Subcutaneous abdominal adipose tissue (tissue), 5 donors: ENCODE measurements at regions not wholly inside any gene's neighbourhood (a gene's known extent, or its start where the extent isn't known, plus 50 kb on each side); places are given as distances from the start of the nearest gene placed in this dataset.
"Not testable (repeated sequence)": the region's sequence is repeated elsewhere in the genome, so short reads cannot be mapped to it uniquely, and the experiment has no call there.

ENCODE experiments used
- H3K27ac ChIP-seq: one replicate; pipeline ENCODE4 v1.7.0; 2013; ENCODE audit warnings: low read depth, mild to moderate bottlenecking, inconsistent platforms, low read length, moderate library complexity
- H3K27me3 ChIP-seq, 5 donors: one replicate each; pipeline ENCODE4 v1.7.0; 2013; ENCODE audit warnings: low read length in 5 of 5, inconsistent platforms in 1 of 5; ENCODE audit not compliant: control insufficient read depth in 5 of 5, insufficient read depth in 4 of 5
- H3K36me3 ChIP-seq, 5 donors: one replicate each; pipeline ENCODE4 v1.7.0; 2013; ENCODE audit warnings: low read length in 5 of 5; ENCODE audit not compliant: control insufficient read depth in 5 of 5, insufficient read depth in 5 of 5
- H3K4me1 ChIP-seq, 5 donors: one replicate each; pipeline ENCODE4 v1.7.0; 2013; ENCODE audit warnings: low read length in 5 of 5, mild to moderate bottlenecking in 3 of 5, moderate library complexity in 1 of 5; ENCODE audit not compliant: control insufficient read depth in 5 of 5, insufficient read depth in 5 of 5
- H3K4me3 ChIP-seq, 5 donors: one replicate each; pipeline ENCODE4 v1.7.0; 2013; ENCODE audit warnings: low read length in 5 of 5, low read depth in 1 of 5
- H3K9ac ChIP-seq, 5 donors: one replicate each; pipeline ENCODE4 v1.7.0; 2013; ENCODE audit warnings: low read length in 5 of 5, mild to moderate bottlenecking in 4 of 5, moderate library complexity in 3 of 5
- H3K9me3 ChIP-seq, 5 donors: one replicate each; pipeline ENCODE4 v1.7.0; 2013; ENCODE audit warnings: low read length in 5 of 5; ENCODE audit not compliant: control insufficient read depth in 5 of 5
- donor health status: healthy.
- donor health status: healthy.
- donor health status: healthy.
- donor health status: healthy.
- donor health status: healthy.

DNA sequence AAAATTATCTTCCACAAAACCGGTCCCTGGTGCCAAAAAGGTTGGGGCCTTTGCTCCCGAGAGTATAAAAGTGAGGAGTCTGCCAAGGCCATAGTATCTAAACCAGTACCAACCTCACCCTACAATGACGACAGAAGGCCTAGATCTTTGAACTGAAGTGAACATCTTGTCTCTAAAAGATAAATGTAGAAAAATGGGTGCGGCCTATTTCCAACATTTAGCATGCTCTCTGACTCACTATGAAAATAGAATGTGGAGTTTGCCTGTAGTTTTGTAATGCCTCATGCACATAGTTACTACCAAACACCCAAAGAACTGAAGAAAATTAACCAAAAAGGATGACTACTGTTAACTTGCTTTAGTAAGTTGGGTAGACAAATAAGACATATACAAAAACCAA, 218.4 kb downstream of the SLITRK2 start:
- no peaks in the 10 kb centered on the region for H3K27me3 ChIP-seq
- no peak overlapping the region for H3K4me3 ChIP-seq
- H3K9me3 ChIP-seq, result peaks cover 0 to 2% (median 0%) of the 10 kb centered on the region in 5 donors
- H3K27ac ChIP-seq, result no peak overlapping the region
- H3K9ac ChIP-seq, result no peak overlapping the region
- H3K4me1 ChIP-seq, result no peaks in the 10 kb centered on the region
- no peaks in the 10 kb centered on the region for H3K36me3 ChIP-seq

DNA sequence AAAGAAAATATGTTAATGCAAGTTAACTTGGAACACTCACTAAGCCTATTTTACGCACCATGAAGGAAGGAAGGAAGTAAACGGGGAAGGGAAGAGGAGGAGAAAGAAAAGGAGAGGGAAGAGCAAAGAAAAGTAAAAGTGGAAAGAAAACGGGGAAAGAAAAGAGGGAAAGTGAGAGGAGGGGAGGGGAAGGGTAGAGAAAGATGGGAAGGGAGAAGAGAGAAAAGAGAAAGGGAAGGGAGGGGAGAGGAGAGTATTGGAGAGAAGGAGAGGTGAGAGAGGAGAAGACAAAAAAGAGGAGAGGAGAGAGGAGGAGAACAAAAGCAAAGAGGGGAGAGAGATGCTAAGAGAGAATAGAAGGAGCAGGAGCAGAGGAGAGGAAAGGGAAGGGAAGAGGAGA, 224.1 kb downstream of the SLITRK2 start:
- peaks cover 0 to under 1% (median 0%) of the 10 kb centered on the region in 5 donors for H3K9me3 ChIP-seq
- no peak overlapping the region for H3K9ac ChIP-seq
- no peak overlapping the region for H3K4me3 ChIP-seq
- no peaks in the 10 kb centered on the region for H3K36me3 ChIP-seq
- H3K4me1 ChIP-seq, result no peaks in the 10 kb centered on the region
- no peak overlapping the region for H3K27ac ChIP-seq
- H3K27me3 ChIP-seq, result no peaks in the 10 kb centered on the region

DNA sequence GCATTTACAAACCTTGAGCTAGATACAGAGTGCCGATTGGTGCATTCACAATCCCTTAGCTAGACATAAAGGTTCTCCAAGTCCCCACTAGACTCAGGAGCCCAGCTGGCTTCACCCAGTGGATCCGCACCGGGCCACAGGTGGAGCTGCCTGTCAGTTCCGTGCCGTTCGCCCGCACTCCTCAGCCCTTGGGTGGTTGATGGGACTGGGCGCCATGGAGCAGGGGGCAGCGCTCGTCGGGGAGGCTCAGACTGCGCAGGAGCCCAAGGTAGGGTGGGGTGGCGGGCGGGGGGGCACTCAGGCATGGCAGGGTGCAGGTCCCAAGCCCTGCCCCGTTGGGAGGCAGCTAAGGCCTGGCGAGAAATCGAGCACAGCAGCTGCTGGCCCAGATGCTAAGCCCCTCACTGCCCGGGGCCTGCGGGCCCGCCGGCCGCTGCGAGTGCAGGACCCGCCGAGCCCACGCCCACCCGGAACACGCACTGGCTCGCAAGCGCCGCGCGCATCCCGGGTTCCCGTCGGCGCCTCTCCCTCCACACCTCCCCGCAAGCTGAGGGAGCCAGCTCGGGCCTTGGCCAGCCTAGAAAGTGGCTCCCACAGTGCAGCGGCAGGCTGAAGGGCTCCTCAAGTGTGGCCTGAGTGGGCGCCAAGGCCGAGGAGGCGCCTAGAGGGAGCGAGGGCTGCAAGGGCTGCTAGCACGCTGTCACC, 228.5 kb downstream of the SLITRK2 start:
- not testable (repeated sequence) for H3K4me3 ChIP-seq, H3K27me3 ChIP-seq, H3K36me3 ChIP-seq, H3K9me3 ChIP-seq, H3K4me1 ChIP-seq, H3K27ac ChIP-seq, H3K9ac ChIP-seq

GRCh38 chrX:146049568-146049967, 231.9 kb downstream of the SLITRK2 start:
- not testable (repeated sequence) for H3K36me3 ChIP-seq, H3K9ac ChIP-seq, H3K4me1 ChIP-seq, H3K4me3 ChIP-seq, H3K27me3 ChIP-seq, H3K27ac ChIP-seq, H3K9me3 ChIP-seq

DNA sequence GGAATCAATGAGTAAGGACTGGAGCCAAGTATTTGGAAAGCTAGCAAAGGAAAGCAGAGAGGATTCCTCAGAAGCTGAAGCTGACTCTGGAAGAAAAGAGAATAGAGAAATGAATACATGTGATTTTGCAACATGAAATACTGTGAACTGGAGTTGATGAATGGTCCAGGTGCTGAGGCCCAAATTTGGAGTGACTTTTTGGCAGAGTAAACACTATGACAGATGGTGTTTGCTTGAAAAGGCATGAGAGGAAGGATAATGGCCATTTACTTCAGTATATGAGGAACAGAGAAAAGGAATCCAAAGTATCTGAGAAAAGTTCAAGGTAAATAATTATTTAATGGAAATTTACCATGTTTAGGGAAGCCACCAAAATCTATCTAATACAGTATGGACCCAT, 236.7 kb downstream of the SLITRK2 start:
- Histone ChIP-seq H3K9me3 (peaks cover 0 to under 1% (median 0%) of the 10 kb centered on the region in 5 donors), H3K36me3 (no peaks in the 10 kb centered on the region), H3K4me1 (peaks cover 0 to 6% (median 0%) of the 10 kb centered on the region in 5 donors), H3K27ac (no peak overlapping the region), H3K9ac (no peak overlapping the region), H3K27me3 (no peaks in the 10 kb centered on the region), H3K4me3 (no peak overlapping the region)

DNA sequence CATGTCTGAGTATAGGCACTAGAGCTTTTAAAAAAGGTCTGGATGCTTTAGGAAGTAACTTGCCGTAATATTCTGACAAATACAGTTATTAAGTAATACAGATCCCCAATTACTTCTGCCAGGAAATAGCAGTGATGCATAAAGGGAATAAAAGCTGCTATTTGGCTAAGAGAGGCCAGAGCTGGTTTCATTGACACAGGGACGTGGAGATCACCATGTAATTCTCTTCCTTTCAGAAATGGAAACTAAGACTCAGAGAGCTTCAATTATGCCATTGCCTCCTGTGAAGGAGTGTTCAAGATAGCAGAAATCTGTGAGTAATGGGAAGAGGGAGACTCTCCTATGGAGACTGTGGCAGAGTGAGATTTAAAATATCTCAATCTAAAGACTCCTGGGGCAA, 238.1 kb downstream of the SLITRK2 start:
- Histone ChIP-seq H3K4me1 (peaks cover 0 to 6% (median 0%) of the 10 kb centered on the region in 5 donors), H3K36me3 (no peaks in the 10 kb centered on the region), H3K9me3 (peaks cover 0 to 6% (median 0%) of the 10 kb centered on the region in 5 donors), H3K4me3 (no peak overlapping the region), H3K27me3 (no peaks in the 10 kb centered on the region), H3K9ac (no peak overlapping the region), H3K27ac (no peak overlapping the region)

GRCh38 chrX:146056511-146057081, 239.0 kb downstream of the SLITRK2 start:
- no peaks in the 10 kb centered on the region for H3K27me3 ChIP-seq
- no peak overlapping the region for H3K27ac ChIP-seq
- no peaks in the 10 kb centered on the region for H3K36me3 ChIP-seq
- no peak overlapping the region for H3K4me3 ChIP-seq
- peaks cover 0 to 6% (median 0%) of the 10 kb centered on the region in 5 donors for H3K9me3 ChIP-seq
- H3K9ac ChIP-seq, result no peak overlapping the region
- peaks cover 0 to 6% (median 0%) of the 10 kb centered on the region in 5 donors for H3K4me1 ChIP-seq

DNA sequence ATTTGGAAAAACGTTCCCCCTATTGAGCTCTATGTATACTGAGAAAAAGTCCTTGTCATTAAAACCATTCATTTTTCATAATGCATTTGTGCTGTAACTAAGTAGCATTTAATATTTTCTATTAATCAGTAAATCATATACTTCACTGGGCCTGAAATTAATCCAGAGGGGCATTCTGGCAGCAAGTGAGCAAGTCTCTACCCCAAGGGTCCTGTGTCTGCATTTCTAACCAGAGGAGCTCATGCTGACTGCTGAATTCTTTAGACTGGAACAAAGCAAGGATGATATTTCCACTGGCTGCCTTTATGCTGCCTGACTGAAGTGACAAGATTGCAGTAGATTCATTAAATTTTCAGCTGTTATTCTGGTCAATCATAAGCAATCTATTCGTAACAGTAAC, 246.5 kb downstream of the SLITRK2 start:
- no peaks in the 10 kb centered on the region for H3K4me1 ChIP-seq
- H3K36me3 ChIP-seq, result no peaks in the 10 kb centered on the region
- H3K27me3 ChIP-seq, result no peaks in the 10 kb centered on the region
- H3K4me3 ChIP-seq, result no peak overlapping the region
- H3K9ac ChIP-seq, result no peak overlapping the region
- peaks cover 0 to 6% (median 0%) of the 10 kb centered on the region in 5 donors for H3K9me3 ChIP-seq
- no peak overlapping the region for H3K27ac ChIP-seq

GRCh38 chrX:146090732-146091131, 273.1 kb downstream of the SLITRK2 start:
- no peak overlapping the region for H3K4me3 ChIP-seq
- H3K4me1 ChIP-seq, result peaks cover 0 to 15% (median 6%) of the 10 kb centered on the region in 5 donors
- H3K27me3 ChIP-seq, result no peaks in the 10 kb centered on the region
- peaks cover 0 to 4% (median 3%) of the 10 kb centered on the region in 5 donors for H3K9me3 ChIP-seq
- no peak overlapping the region for H3K9ac ChIP-seq
- H3K36me3 ChIP-seq, result no peaks in the 10 kb centered on the region
- H3K27ac ChIP-seq, result no peak overlapping the region

DNA sequence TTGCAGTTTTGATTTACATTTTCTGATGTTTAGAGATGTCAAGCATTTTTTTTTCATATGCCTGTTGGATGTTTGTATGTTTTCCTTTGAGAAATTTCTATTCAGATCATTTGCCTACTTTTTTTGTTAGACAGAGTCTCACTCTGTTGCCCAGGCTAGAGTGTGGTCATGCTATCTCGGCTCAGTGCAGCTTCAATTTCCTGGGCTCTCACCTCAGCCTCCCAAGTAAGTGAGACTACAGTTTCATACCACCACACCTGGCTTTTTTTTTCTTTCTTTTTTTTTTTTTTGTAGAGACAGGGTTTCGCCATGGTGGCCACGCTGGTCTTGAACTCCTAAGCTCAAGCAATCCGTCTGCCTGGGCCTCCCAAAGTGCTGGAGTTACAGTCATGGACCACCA, 291.7 kb downstream of the SLITRK2 start:
- peaks cover 0 to 2% (median 0%) of the 10 kb centered on the region in 5 donors for H3K9me3 ChIP-seq
- H3K9ac ChIP-seq, result no peak overlapping the region
- no peaks in the 10 kb centered on the region for H3K36me3 ChIP-seq
- no peak overlapping the region for H3K27ac ChIP-seq
- H3K4me3 ChIP-seq, result no peak overlapping the region
- H3K27me3 ChIP-seq, result no peaks in the 10 kb centered on the region
- no peaks in the 10 kb centered on the region for H3K4me1 ChIP-seq
